ENCODE measurements at regions not wholly inside any gene's neighbourhood (a gene's known extent, or its start where the extent isn't known, plus 50 kb on each side); places are given as distances from the start of the nearest gene placed in this dataset.

- TF ChIP-seq, protein P1, sequence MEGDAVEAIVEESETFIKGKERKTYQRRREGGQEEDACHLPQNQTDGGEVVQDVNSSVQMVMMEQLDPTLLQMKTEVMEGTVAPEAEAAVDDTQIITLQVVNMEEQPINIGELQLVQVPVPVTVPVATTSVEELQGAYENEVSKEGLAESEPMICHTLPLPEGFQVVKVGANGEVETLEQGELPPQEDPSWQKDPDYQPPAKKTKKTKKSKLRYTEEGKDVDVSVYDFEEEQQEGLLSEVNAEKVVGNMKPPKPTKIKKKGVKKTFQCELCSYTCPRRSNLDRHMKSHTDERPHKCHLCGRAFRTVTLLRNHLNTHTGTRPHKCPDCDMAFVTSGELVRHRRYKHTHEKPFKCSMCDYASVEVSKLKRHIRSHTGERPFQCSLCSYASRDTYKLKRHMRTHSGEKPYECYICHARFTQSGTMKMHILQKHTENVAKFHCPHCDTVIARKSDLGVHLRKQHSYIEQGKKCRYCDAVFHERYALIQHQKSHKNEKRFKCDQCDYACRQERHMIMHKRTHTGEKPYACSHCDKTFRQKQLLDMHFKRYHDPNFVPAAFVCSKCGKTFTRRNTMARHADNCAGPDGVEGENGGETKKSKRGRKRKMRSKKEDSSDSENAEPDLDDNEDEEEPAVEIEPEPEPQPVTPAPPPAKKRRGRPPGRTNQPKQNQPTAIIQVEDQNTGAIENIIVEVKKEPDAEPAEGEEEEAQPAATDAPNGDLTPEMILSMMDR (IDR thresholded peaks at IDR 0.05), result no peak
- TF ChIP-seq POLR2A (IDR thresholded peaks at IDR 0.05), result no peak
Measured at GRCh38 chr7:11896663-11897062, 64.7 kb upstream of the THSD7A start.

Measured in heart left ventricle (tissue), 13 donors.